ENCODE measurements at regions not wholly inside any gene's neighbourhood (a gene's known extent, or its start where the extent isn't known, plus 50 kb on each side); places are given as distances from the start of the nearest gene placed in this dataset.
"Not testable (repeated sequence)": the region's sequence is repeated elsewhere in the genome, so short reads cannot be mapped to it uniquely, and the experiment has no call there.

- no peak for DNase-seq
Observed at GRCh38 chr6:165167311-165167710, 142.1 kb downstream of the C6orf118 start.

GRCh38 chr6:165163519-165163918 lies 145.9 kb downstream of the C6orf118 start:
- no peak for DNase-seq

- DNase-seq = no peak
Observed at GRCh38 chr6:165159460-165159859, 149.9 kb downstream of the C6orf118 start.

- no peak for DNase-seq
Observed at GRCh38 chr6:165146456-165146855, 162.9 kb downstream of the C6orf118 start.

- no peak for DNase-seq
Observed at GRCh38 chr6:165135889-165136288, 173.5 kb downstream of the C6orf118 start.

GRCh38 chr6:165129086-165129485 lies 180.3 kb downstream of the C6orf118 start:
- no peak for DNase-seq

- DNase-seq = not testable (repeated sequence)
Observed at GRCh38 chr6:165127743-165128142, 181.7 kb downstream of the C6orf118 start.

- not testable (repeated sequence) for DNase-seq
Observed at GRCh38 chr6:165124681-165125080, 184.7 kb downstream of the C6orf118 start.

GRCh38 chr6:165119231-165120020 lies 190.0 kb downstream of the C6orf118 start:
- DNase-seq = no peak

- no peak for DNase-seq
Observed at GRCh38 chr6:165118736-165119135, 190.7 kb downstream of the C6orf118 start.

GRCh38 chr6:165117806-165118205 lies 191.6 kb downstream of the C6orf118 start:
- no peak for DNase-seq

- no peak for DNase-seq
Observed at GRCh38 chr6:165117121-165117520, 192.3 kb downstream of the C6orf118 start.

- DNase-seq = no peak
Observed at GRCh38 chr6:165110860-165111259, 198.5 kb downstream of the C6orf118 start.

GRCh38 chr6:165109011-165109410 lies 200.4 kb downstream of the C6orf118 start:
- DNase-seq = no peak

- DNase-seq = no peak
Observed at GRCh38 chr6:165106261-165106660, 203.1 kb downstream of the C6orf118 start.

- no peak for DNase-seq
Observed at GRCh38 chr6:165098165-165098564, 211.2 kb downstream of the C6orf118 start.

GRCh38 chr6:165096868-165097267 lies 212.5 kb downstream of the C6orf118 start:
- DNase-seq = no peak

GRCh38 chr6:165096209-165096608 lies 213.2 kb downstream of the C6orf118 start:
- DNase-seq = no peak

- no peak for DNase-seq
Observed at GRCh38 chr6:165092881-165093595, 216.4 kb downstream of the C6orf118 start.

GRCh38 chr6:165091121-165091785 lies 218.2 kb downstream of the C6orf118 start:
- DNase-seq = no peak

- DNase-seq = no peak
Observed at GRCh38 chr6:165090242-165090641, 219.2 kb downstream of the C6orf118 start.

- no peak for DNase-seq
Observed at GRCh38 chr6:165086814-165087213, 222.6 kb downstream of the C6orf118 start.

- DNase-seq = no peak
Observed at GRCh38 chr6:165082636-165083035, 226.8 kb downstream of the C6orf118 start.
